ENCODE measurements at regions not wholly inside any gene's neighbourhood (a gene's known extent, or its start where the extent isn't known, plus 50 kb on each side); places are given as distances from the start of the nearest gene placed in this dataset.
"Not testable (repeated sequence)": the region's sequence is repeated elsewhere in the genome, so short reads cannot be mapped to it uniquely, and the experiment has no call there.

DNA sequence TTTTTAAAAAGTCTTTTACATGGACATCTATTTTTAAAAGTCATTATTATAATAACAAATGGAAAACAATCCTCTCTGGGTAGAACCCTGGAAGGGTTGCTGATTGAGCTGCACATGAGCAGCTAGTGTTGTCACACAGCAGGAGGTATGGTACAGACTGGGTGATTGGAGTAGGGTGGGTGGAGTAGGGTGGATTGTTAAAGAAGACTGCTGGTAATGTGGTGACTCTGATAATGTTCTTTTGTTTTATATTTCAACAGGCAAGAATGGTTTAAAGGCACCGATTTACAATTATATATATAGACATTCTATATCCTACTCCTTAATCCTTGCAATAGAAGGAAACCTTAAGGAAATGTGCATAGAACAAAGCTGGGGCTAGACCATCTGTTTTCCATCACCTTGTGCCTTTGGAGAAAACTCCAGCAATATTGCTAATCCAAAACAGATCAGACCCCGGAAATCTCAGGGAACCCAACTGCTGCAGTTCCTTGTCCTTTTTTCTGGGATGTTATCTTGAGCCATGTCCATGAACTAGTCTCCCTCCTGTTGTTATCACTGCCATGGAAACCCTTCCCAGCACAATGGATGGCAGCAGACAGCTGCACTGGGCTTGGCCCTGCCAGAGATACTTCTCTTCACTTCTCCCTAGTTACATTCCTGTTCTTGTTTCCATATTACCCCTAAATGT lies 129.7 kb downstream of the YIPF5 start:
- peak; percentile 75 for DNase-seq
- no peaks in the 10 kb centered on the region for H3K9me3 ChIP-seq (replicated peaks; ENCODE audit: control insufficient read depth, low read depth, low read length)
- no peaks in the 10 kb centered on the region for H3K36me3 ChIP-seq (ENCODE audit: control insufficient read depth, insufficient read depth, low read length)
- no peak overlapping the region for H3K27ac ChIP-seq (ENCODE audit: low read length)
- WGBS (ENCODE audit: insufficient coverage): 9% methylated on average over 1 of the region's 2 CpGs
- no peak overlapping the region for H3K4me3 ChIP-seq (ENCODE audit: low read length)
- no peaks in the 10 kb centered on the region for H3K27me3 ChIP-seq (ENCODE audit: control insufficient read depth, insufficient read depth, low read length)
- peaks cover 6% of the 10 kb centered on the region for H3K4me1 ChIP-seq (ENCODE audit: control insufficient read depth, insufficient read depth, low read length)

DNA sequence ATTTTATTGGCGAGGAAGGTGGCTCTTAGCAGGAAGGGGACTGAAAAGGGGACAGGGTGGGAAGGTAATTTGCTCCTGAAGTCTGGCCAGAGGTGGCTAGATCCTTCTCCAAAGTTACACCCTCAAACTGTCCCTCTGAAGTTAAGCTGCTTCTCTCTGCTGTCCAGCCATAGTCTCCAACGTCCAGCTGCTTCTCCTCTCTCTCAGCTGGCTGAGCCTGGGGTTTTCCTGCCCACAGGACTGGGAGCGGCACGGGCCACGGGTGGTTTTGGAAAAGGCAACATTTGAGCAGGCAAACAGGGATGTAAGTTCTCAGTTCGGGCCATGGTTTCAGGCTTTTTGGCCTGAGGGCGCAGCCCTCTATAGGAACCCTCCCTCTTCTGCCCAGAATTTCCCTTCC lies 128.3 kb downstream of the YIPF5 start:
- WGBS (ENCODE audit: insufficient coverage): 58% methylated on average over 6 of the region's 7 CpGs
- Histone ChIP-seq H3K36me3 (ENCODE audit: control insufficient read depth, insufficient read depth, low read length) (no peaks in the 10 kb centered on the region), H3K27ac (ENCODE audit: low read length) (no peak overlapping the region), H3K9me3 (replicated peaks; ENCODE audit: control insufficient read depth, low read depth, low read length) (no peaks in the 10 kb centered on the region), H3K4me1 (ENCODE audit: control insufficient read depth, insufficient read depth, low read length) (peaks cover 6% of the 10 kb centered on the region), H3K27me3 (ENCODE audit: control insufficient read depth, insufficient read depth, low read length) (no peaks in the 10 kb centered on the region), H3K4me3 (ENCODE audit: low read length) (no peak overlapping the region)
- DNase-seq: no peak

DNA sequence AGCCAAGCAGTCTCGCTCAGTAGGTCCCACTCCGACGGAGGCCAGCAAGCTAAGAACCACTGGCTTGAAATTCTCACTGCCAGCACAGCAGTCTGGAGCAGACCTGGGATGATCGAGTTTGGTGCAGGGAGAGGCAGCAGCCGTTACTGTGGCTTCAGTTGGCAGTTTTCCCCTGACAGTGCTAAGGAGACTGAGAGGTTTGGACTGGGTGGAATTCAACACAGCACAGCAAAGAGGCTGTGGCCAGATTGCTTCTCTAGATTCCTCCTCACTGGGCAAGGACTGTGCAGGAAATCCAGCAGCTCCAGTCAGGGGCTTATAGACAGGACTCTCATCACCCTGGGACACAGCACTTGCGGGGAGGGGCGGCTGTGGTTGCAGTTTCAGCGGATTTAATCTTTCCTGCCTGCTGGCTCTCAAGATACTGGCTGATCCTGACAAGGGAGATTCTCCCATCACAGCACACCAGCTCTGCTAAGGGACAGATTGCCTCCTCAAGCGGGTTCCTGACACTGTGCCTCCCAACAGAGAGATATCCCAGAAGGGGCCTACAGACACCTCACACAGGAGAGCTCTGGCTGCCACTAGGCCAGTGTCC lies 122.1 kb downstream of the YIPF5 start:
- WGBS (ENCODE audit: insufficient coverage): 51% methylated on average over 6 of the region's 9 CpGs
- Histone ChIP-seq H3K4me3 (ENCODE audit: low read length) (no peak overlapping the region), H3K9me3 (replicated peaks; ENCODE audit: control insufficient read depth, low read depth, low read length) (no peaks in the 10 kb centered on the region), H3K36me3 (ENCODE audit: control insufficient read depth, insufficient read depth, low read length) (no peaks in the 10 kb centered on the region), H3K27me3 (ENCODE audit: control insufficient read depth, insufficient read depth, low read length) (no peaks in the 10 kb centered on the region), H3K27ac (ENCODE audit: low read length) (no peak overlapping the region), H3K4me1 (ENCODE audit: control insufficient read depth, insufficient read depth, low read length) (peaks cover 8% of the 10 kb centered on the region)
- no peak for DNase-seq

DNA sequence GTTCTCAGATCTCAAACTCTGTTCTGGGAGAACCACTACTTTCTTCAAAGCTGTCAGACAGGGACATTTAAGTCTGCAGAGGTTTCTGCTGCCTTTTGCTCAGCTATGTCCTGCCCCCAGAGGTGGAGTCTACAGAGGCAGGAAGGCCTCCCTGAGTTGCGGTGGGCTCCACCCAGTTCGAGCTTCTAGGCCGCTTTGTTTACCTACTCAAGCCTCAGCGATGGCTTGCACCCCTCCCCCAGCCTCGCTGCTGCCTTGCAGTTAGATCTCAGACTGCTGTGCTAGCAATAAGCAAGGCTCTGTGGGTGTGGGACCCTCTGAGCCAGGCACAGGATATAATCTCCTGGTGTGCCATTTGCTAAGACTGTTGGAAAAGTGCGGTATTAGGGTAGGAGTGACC lies 115.1 kb downstream of the YIPF5 start:
- not testable (repeated sequence) for DNase-seq; H3K4me1 ChIP-seq (ENCODE audit: control insufficient read depth, insufficient read depth, low read length); H3K4me3 ChIP-seq (ENCODE audit: low read length); H3K27me3 ChIP-seq (ENCODE audit: control insufficient read depth, insufficient read depth, low read length); H3K36me3 ChIP-seq (ENCODE audit: control insufficient read depth, insufficient read depth, low read length); H3K9me3 ChIP-seq (replicated peaks; ENCODE audit: control insufficient read depth, low read depth, low read length); H3K27ac ChIP-seq (ENCODE audit: low read length)
- WGBS (ENCODE audit: insufficient coverage): 100% methylated on average over 1 of the region's 6 CpGs

DNA sequence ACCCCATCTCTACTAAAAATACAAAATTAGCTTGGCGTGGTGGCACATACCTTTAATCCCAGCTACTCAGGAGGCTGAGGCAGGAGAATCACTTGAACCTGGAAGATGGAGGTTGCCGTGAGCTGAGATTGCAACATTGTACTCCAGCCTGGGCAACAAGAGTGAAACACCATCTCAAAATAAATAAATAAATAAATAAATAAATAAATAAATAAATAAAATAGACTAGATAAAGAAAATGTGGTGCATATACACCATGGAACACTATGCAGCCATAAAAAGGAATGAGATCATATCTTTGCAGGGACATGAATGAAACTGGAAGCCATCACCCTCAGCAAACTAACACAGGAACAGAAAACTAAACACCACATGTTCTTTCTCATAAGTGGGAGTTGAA lies 110.4 kb downstream of the YIPF5 start:
- not testable (repeated sequence) for DNase-seq; H3K36me3 ChIP-seq (ENCODE audit: control insufficient read depth, insufficient read depth, low read length); H3K4me3 ChIP-seq (ENCODE audit: low read length); H3K9me3 ChIP-seq (replicated peaks; ENCODE audit: control insufficient read depth, low read depth, low read length); H3K27me3 ChIP-seq (ENCODE audit: control insufficient read depth, insufficient read depth, low read length); H3K27ac ChIP-seq (ENCODE audit: low read length); H3K4me1 ChIP-seq (ENCODE audit: control insufficient read depth, insufficient read depth, low read length)
- WGBS (ENCODE audit: insufficient coverage): no CpG with 5 or more reads among the region's 2 CpGs

DNA sequence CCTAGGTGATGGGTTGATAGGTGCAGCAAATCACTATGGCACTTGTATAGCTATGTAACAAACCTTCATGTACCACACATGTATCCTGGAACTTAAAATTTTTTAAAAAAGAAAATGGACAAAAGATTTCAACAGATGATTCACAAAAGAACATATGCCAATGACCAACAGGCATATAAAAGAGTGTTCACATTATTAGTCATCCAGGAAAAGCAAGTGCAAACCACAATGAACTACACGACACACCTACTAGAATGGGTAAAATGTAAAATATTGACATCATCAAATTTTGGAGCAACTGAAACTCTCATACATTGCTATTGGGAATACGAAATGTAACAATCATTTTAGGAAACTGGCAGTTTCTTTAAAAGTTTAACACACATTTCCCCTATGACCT lies 109.9 kb downstream of the YIPF5 start:
- no peak overlapping the region for H3K4me3 ChIP-seq (ENCODE audit: low read length)
- WGBS (ENCODE audit: insufficient coverage): no CpG with 5 or more reads among the region's 2 CpGs
- no peaks in the 10 kb centered on the region for H3K36me3 ChIP-seq (ENCODE audit: control insufficient read depth, insufficient read depth, low read length)
- peaks cover 6% of the 10 kb centered on the region for H3K9me3 ChIP-seq (replicated peaks; ENCODE audit: control insufficient read depth, low read depth, low read length)
- H3K27ac ChIP-seq (ENCODE audit: low read length): no peak overlapping the region
- H3K27me3 ChIP-seq (ENCODE audit: control insufficient read depth, insufficient read depth, low read length): no peaks in the 10 kb centered on the region
- DNase-seq: no peak
- H3K4me1 ChIP-seq (ENCODE audit: control insufficient read depth, insufficient read depth, low read length): no peaks in the 10 kb centered on the region

DNA sequence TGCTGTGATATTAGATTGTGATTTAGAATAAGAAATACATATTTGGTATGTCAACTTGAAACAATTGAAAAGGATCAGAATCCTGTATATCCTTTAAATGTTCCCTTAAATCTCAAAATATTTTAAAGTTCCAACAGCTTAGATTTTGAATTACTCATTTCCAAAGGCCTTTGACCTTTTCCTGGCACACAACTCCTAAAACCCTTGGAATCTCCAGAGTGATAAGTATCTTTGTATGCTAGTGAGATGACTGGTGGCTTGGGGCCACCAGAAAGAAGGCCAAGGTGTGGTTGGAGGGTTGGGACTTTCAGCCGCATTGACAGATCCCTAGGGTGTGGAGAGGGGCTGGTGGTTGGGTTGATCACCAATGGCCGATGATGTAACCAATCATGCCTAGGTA lies 104.7 kb downstream of the YIPF5 start:
- Histone ChIP-seq H3K27me3 (ENCODE audit: control insufficient read depth, insufficient read depth, low read length) (no peaks in the 10 kb centered on the region), H3K27ac (ENCODE audit: low read length) (no peak overlapping the region), H3K9me3 (replicated peaks; ENCODE audit: control insufficient read depth, low read depth, low read length) (no peaks in the 10 kb centered on the region), H3K4me3 (ENCODE audit: low read length) (no peak overlapping the region), H3K4me1 (ENCODE audit: control insufficient read depth, insufficient read depth, low read length) (no peaks in the 10 kb centered on the region), H3K36me3 (ENCODE audit: control insufficient read depth, insufficient read depth, low read length) (no peaks in the 10 kb centered on the region)
- WGBS (ENCODE audit: insufficient coverage): 83% methylated on average over 2 of the region's 2 CpGs
- DNase-seq: no peak

DNA sequence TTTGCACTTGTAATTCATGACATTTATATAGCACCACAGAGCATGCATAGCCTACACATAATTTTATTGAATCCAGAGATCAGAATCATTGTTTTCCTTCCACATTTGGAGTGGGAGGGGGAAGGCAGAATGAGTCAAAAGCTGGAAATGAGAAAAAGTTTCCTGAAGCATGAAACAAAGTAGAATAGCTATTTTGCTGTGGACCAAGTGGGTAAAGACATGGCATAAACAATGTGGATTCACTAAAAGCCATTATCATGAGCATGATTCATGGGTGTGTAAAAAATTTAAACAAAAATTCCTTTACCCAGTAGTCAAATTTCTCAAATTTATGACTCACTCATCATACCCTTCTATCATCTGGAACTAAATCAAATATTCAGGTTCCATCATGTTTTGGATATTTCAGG lies 97.9 kb downstream of the YIPF5 start:
- Histone ChIP-seq H3K9me3 (replicated peaks; ENCODE audit: control insufficient read depth, low read depth, low read length) (no peaks in the 10 kb centered on the region), H3K27ac (ENCODE audit: low read length) (no peak overlapping the region), H3K4me3 (ENCODE audit: low read length) (no peak overlapping the region), H3K27me3 (ENCODE audit: control insufficient read depth, insufficient read depth, low read length) (no peaks in the 10 kb centered on the region), H3K36me3 (ENCODE audit: control insufficient read depth, insufficient read depth, low read length) (no peaks in the 10 kb centered on the region), H3K4me1 (ENCODE audit: control insufficient read depth, insufficient read depth, low read length) (no peaks in the 10 kb centered on the region)
- no peak for DNase-seq

DNA sequence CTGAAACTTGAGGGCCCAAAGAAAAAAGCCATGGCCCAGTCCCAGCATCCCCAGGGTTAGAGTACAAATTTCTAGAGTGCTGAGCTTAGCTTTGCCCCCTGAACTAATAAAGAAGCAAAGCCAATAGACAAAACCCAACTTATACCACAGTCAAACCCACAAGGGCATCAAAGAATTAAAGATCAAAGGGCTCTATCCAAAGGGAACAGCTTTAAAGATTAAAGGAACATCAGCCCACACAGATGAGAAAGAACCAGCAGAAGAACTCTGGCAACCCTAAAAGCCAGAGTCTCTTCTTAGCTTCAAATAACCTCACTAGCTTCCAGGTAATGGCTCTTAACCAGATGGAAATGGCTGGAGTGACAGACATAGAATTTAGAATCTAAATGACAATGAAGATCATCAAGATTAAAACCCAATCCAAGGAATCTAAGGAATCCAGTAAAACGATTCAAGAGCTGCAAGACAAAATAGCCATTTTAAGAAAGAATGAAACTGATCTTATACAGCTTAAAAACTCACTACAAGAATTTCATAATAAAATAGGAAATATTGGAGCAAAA lies 93.9 kb downstream of the YIPF5 start:
- DNase-seq: no peak
- WGBS (ENCODE audit: insufficient coverage): no CpG with 5 or more reads among the region's 1 CpG
- Histone ChIP-seq H3K36me3 (ENCODE audit: control insufficient read depth, insufficient read depth, low read length) (no peaks in the 10 kb centered on the region), H3K27me3 (ENCODE audit: control insufficient read depth, insufficient read depth, low read length) (no peaks in the 10 kb centered on the region), H3K27ac (ENCODE audit: low read length) (no peak overlapping the region), H3K9me3 (replicated peaks; ENCODE audit: control insufficient read depth, low read depth, low read length) (peaks cover 2% of the 10 kb centered on the region), H3K4me3 (ENCODE audit: low read length) (no peak overlapping the region), H3K4me1 (ENCODE audit: control insufficient read depth, insufficient read depth, low read length) (no peaks in the 10 kb centered on the region)

DNA sequence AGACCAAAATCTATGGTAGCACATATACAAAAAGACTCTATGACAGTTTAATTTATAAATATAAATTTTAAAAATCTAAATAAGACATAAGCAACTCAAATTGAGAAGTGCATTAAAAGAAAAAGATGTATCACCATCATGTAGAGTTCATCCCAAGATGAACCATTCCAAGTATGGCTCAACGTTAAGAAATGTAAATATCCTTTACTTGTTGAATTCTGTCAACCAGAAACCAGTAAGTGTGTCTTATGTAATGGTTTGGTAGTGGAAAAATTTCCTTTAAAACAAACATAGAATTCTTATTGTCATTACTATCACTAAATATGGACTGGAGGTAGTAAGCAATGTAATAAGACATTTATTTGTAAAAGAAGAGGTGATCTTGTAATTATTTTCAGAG lies 87.3 kb downstream of the YIPF5 start:
- WGBS (ENCODE audit: insufficient coverage): no CpG with 5 or more reads among the region's 1 CpG

More for the DNA sequence above, 87.3 kb downstream of the YIPF5 start:
- DNase-seq: no peak
- peaks cover 7% of the 10 kb centered on the region for H3K9me3 ChIP-seq (replicated peaks; ENCODE audit: control insufficient read depth, low read depth, low read length)
- H3K27me3 ChIP-seq (ENCODE audit: control insufficient read depth, insufficient read depth, low read length): no peaks in the 10 kb centered on the region
- H3K36me3 ChIP-seq (ENCODE audit: control insufficient read depth, insufficient read depth, low read length): no peaks in the 10 kb centered on the region
- no peaks in the 10 kb centered on the region for H3K4me1 ChIP-seq (ENCODE audit: control insufficient read depth, insufficient read depth, low read length)
- no peak overlapping the region for H3K4me3 ChIP-seq (ENCODE audit: low read length)
- no peak overlapping the region for H3K27ac ChIP-seq (ENCODE audit: low read length)

Data from muscle of leg (tissue), 3 donors.